ENCODE measurements at regions not wholly inside any gene's neighbourhood (a gene's known extent, or its start where the extent isn't known, plus 50 kb on each side); places are given as distances from the start of the nearest gene placed in this dataset.

DNA sequence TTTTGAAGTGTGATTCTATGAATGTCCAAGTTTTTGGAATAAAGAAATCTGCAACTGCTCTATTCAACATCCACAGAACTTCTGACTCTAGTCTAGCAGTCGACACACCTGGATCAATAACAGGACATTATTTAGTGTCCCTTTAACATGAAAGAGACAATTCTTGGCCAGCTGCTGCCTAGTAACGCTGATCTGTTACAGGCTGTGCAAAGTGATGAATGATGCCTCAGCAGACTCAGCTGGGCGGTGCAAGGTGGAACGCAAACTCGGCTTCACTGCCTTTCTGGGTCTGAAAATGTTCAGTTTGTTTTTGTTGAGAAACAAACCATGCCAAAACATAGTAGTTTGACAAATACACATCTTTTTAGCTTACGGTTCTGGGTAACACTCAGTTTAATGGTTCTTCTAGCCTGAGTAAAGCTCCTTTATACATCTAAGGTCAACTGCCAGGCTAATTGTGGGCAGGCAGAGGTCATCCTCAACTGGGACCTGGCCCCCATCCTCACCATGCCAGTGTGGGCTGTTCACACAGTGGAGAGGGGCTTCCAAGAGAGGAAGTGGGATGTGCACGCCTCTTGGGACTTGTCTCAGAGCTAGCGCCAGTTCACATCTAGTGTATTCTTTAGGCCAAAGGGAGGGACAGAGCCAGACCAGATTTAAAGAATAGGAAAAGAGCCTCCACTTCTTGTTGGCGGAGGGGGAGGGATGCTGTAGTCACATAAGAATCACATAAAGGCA is 879.7 kb downstream of the QKI start:
- TF ChIP-seq CTCF (IDR thresholded peaks at IDR 0.05; ENCODE audit: poor library complexity) (no peak), EZH2 (IDR thresholded peaks at IDR 0.05; ENCODE audit: borderline replicate concordance) (no peak)
